SK-N-SH treated with all-trans-retinoic acid at 6 μM for 48 hours (cell line): ENCODE measurements at regions not wholly inside any gene's neighbourhood (a gene's known extent, or its start where the extent isn't known, plus 50 kb on each side); places are given as distances from the start of the nearest gene placed in this dataset.
"Not testable (repeated sequence)": the region's sequence is repeated elsewhere in the genome, so short reads cannot be mapped to it uniquely, and the experiment has no call there.

Experiments
- ARNTL ChIP-seq: fragments of 450-650 bp; formaldehyde crosslinking; IDR thresholded peaks from 2 replicates; pipeline ENCODE4 v1.5.0; 2020; ENCODE audit warnings: low read depth, mild to moderate bottlenecking, moderate library complexity, borderline replicate concordance
- ISL1 ChIP-seq: fragments of 250-450 bp; sonication (Bioruptor Pico); IDR thresholded peaks from 2 replicates; pipeline ENCODE4 v2.1.2; 2022; ENCODE audit warnings: mild to moderate bottlenecking, moderate library complexity
- OSR1 ChIP-seq: fragments of 250-450 bp; sonication (Bioruptor Pico); IDR thresholded peaks from 2 replicates; pipeline ENCODE4 v1.8.0; 2022; ENCODE audit warnings: moderate library complexity, mild to moderate bottlenecking, inconsistent platforms
- PPARA ChIP-seq: fragments of 250-450 bp; sonication (Bioruptor Pico); IDR thresholded peaks from 2 replicates; pipeline ENCODE4 v1.5.0; 2020; ENCODE audit warnings: mild to moderate bottlenecking, borderline replicate concordance
- ZFP3 ChIP-seq: fragments of 250-450 bp; sonication (Bioruptor Pico); IDR thresholded peaks from 2 replicates; pipeline ENCODE4 v1.5.0; 2020; ENCODE audit warnings: mild to moderate bottlenecking, moderate library complexity
- TF ChIP-seq, protein P1 (sequence below): fragments of 250-450 bp; sonication (Bioruptor Pico); IDR thresholded peaks from 2 replicates; pipeline ENCODE4 v1.5.0; 2020; ENCODE audit warnings: mild to moderate bottlenecking, moderate library complexity
- TF ChIP-seq, protein P2 (sequence below): fragments of 250-450 bp; sonication (Bioruptor Pico); IDR thresholded peaks from 2 replicates; pipeline ENCODE4 v1.8.0; 2020; ENCODE audit warnings: mild to moderate bottlenecking, moderate library complexity, borderline replicate concordance
- TF ChIP-seq, protein P3 (sequence below): fragments of 250-450 bp; sonication (Bioruptor Pico); IDR thresholded peaks from 2 replicates; pipeline ENCODE4 v1.5.1; 2020; ENCODE audit warnings: low read depth, mild to moderate bottlenecking, moderate library complexity
- TF ChIP-seq, protein P4 (sequence below): fragments of 250-450 bp; sonication (Bioruptor Pico); IDR thresholded peaks from 2 replicates; pipeline ENCODE4 v1.8.0; 2021; ENCODE audit warnings: low read depth, mild to moderate bottlenecking, moderate library complexity, borderline replicate concordance

DNA sequence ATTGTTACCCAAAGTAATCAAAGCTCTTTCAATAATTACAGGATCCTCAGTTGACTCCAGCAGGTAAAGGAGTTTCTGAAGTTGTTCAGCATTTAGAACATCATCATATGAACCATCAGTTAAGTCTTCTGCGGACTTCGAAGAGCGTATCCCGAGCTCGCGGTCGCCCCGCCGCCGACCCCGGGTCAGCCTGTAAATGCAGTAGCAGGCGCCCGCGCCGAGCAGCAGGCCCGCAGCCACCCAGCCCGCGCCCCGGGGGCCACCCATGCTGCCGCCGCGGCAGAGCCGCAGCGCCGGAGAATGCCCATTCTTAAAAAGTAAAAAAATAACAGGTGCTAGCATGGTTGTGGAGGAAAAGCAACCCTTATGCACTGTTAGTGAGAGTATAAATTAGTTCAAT, 444.5 kb downstream of the NSUN3 start:
- not testable (repeated sequence) for TF ChIP-seq OSR1 (CRISPR knock-in tag); ARNTL; ZFP3 (CRISPR knock-in tag); PPARA (CRISPR knock-in tag); ISL1 (CRISPR knock-in tag)
- TF ChIP-seq, protein P1, sequence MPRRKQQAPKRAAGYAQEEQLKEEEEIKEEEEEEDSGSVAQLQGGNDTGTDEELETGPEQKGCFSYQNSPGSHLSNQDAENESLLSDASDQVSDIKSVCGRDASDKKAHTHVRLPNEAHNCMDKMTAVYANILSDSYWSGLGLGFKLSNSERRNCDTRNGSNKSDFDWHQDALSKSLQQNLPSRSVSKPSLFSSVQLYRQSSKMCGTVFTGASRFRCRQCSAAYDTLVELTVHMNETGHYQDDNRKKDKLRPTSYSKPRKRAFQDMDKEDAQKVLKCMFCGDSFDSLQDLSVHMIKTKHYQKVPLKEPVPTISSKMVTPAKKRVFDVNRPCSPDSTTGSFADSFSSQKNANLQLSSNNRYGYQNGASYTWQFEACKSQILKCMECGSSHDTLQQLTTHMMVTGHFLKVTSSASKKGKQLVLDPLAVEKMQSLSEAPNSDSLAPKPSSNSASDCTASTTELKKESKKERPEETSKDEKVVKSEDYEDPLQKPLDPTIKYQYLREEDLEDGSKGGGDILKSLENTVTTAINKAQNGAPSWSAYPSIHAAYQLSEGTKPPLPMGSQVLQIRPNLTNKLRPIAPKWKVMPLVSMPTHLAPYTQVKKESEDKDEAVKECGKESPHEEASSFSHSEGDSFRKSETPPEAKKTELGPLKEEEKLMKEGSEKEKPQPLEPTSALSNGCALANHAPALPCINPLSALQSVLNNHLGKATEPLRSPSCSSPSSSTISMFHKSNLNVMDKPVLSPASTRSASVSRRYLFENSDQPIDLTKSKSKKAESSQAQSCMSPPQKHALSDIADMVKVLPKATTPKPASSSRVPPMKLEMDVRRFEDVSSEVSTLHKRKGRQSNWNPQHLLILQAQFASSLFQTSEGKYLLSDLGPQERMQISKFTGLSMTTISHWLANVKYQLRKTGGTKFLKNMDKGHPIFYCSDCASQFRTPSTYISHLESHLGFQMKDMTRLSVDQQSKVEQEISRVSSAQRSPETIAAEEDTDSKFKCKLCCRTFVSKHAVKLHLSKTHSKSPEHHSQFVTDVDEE (CRISPR knock-in tag), result not testable (repeated sequence)
- TF ChIP-seq, protein P2, sequence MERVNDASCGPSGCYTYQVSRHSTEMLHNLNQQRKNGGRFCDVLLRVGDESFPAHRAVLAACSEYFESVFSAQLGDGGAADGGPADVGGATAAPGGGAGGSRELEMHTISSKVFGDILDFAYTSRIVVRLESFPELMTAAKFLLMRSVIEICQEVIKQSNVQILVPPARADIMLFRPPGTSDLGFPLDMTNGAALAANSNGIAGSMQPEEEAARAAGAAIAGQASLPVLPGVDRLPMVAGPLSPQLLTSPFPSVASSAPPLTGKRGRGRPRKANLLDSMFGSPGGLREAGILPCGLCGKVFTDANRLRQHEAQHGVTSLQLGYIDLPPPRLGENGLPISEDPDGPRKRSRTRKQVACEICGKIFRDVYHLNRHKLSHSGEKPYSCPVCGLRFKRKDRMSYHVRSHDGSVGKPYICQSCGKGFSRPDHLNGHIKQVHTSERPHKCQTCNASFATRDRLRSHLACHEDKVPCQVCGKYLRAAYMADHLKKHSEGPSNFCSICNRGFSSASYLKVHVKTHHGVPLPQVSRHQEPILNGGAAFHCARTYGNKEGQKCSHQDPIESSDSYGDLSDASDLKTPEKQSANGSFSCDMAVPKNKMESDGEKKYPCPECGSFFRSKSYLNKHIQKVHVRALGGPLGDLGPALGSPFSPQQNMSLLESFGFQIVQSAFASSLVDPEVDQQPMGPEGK (CRISPR knock-in tag), result not testable (repeated sequence)
- TF ChIP-seq, protein P3, sequence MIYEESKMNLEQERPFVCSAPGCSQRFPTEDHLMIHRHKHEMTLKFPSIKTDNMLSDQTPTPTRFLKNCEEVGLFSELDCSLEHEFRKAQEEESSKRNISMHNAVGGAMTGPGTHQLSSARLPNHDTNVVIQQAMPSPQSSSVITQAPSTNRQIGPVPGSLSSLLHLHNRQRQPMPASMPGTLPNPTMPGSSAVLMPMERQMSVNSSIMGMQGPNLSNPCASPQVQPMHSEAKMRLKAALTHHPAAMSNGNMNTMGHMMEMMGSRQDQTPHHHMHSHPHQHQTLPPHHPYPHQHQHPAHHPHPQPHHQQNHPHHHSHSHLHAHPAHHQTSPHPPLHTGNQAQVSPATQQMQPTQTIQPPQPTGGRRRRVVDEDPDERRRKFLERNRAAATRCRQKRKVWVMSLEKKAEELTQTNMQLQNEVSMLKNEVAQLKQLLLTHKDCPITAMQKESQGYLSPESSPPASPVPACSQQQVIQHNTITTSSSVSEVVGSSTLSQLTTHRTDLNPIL (CRISPR knock-in tag), result not testable (repeated sequence)
- TF ChIP-seq, protein P4, sequence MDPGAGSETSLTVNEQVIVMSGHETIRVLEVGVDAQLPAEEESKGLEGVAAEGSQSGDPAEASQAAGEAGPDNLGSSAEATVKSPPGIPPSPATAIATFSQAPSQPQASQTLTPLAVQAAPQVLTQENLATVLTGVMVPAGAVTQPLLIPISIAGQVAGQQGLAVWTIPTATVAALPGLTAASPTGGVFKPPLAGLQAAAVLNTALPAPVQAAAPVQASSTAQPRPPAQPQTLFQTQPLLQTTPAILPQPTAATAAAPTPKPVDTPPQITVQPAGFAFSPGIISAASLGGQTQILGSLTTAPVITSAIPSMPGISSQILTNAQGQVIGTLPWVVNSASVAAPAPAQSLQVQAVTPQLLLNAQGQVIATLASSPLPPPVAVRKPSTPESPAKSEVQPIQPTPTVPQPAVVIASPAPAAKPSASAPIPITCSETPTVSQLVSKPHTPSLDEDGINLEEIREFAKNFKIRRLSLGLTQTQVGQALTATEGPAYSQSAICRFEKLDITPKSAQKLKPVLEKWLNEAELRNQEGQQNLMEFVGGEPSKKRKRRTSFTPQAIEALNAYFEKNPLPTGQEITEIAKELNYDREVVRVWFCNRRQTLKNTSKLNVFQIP (CRISPR knock-in tag), result not testable (repeated sequence)
